ENCODE measurements at regions not wholly inside any gene's neighbourhood (a gene's known extent, or its start where the extent isn't known, plus 50 kb on each side); places are given as distances from the start of the nearest gene placed in this dataset.
"Not testable (repeated sequence)": the region's sequence is repeated elsewhere in the genome, so short reads cannot be mapped to it uniquely, and the experiment has no call there.

GRCh38 chr3:16759227-16759903 lies 125.4 kb upstream of the PLCL2 start:
- intact Hi-C loops (cut with DNase I), result no loop called here
- DNase-seq, result no peak
- ATAC-seq (ENCODE audit: poor library complexity), result no peak

GRCh38 chr3:16761571-16761970 lies 123.2 kb upstream of the PLCL2 start:
- ATAC-seq (ENCODE audit: poor library complexity), result no peak
- intact Hi-C loops (cut with DNase I), result no loop called here
- DNase-seq, result no peak

GRCh38 chr3:16765661-16766060 lies 119.1 kb upstream of the PLCL2 start:
- DNase-seq, result no peak
- ATAC-seq (ENCODE audit: poor library complexity), result no peak
- intact Hi-C loops (cut with DNase I), result no loop called here

- intact Hi-C loops (cut with DNase I), result no loop called here
- ATAC-seq (ENCODE audit: poor library complexity) (peak; percentile 47), DNase-seq (no peak)
Observed at GRCh38 chr3:16767006-16767405, 117.7 kb upstream of the PLCL2 start.

GRCh38 chr3:16768014-16768413 lies 116.7 kb upstream of the PLCL2 start:
- DNase-seq, result no peak
- intact Hi-C loops (cut with DNase I), result no loop called here
- ATAC-seq (ENCODE audit: poor library complexity), result peak; percentile 18

GRCh38 chr3:16768956-16769355 lies 115.8 kb upstream of the PLCL2 start:
- intact Hi-C loops (cut with DNase I), result no loop called here
- ATAC-seq (ENCODE audit: poor library complexity) (peak; percentile 14), DNase-seq (no peak)

- no peak for DNase-seq
- intact Hi-C loops (cut with DNase I), result no loop called here
- ATAC-seq (ENCODE audit: poor library complexity), result no peak
Observed at GRCh38 chr3:16769525-16769924, 115.2 kb upstream of the PLCL2 start.

GRCh38 chr3:16770021-16770420 lies 114.7 kb upstream of the PLCL2 start:
- peak; percentile 85 for ATAC-seq (ENCODE audit: poor library complexity)
- no peak for DNase-seq
- intact Hi-C loops (cut with DNase I), result no loop called here

- DNase-seq, result no peak
- peak; percentile 17 for ATAC-seq (ENCODE audit: poor library complexity)
- intact Hi-C loops (cut with DNase I), result no loop called here
Observed at GRCh38 chr3:16770792-16771191, 114.0 kb upstream of the PLCL2 start.

GRCh38 chr3:16773594-16773993 lies 111.2 kb upstream of the PLCL2 start:
- DNase-seq; ATAC-seq (ENCODE audit: poor library complexity); intact Hi-C loops (cut with DNase I): not testable (repeated sequence)

- ATAC-seq (ENCODE audit: poor library complexity); intact Hi-C loops (cut with DNase I); DNase-seq: not testable (repeated sequence)
Observed at GRCh38 chr3:16774536-16774935, 110.2 kb upstream of the PLCL2 start.

- intact Hi-C loops (cut with DNase I), result no loop called here
- no peak for ATAC-seq (ENCODE audit: poor library complexity)
- no peak for DNase-seq
Observed at GRCh38 chr3:16784973-16785372, 99.8 kb upstream of the PLCL2 start.

- intact Hi-C loops (cut with DNase I), result no loop called here
- no peak for ATAC-seq (ENCODE audit: poor library complexity)
- no peak for DNase-seq
Observed at GRCh38 chr3:16785465-16785864, 99.3 kb upstream of the PLCL2 start.

GRCh38 chr3:16788440-16789056 lies 96.2 kb upstream of the PLCL2 start:
- ATAC-seq (ENCODE audit: poor library complexity) (peak; percentile 22), DNase-seq (no peak)
- intact Hi-C loops (cut with DNase I), result no loop called here

GRCh38 chr3:16789344-16790120 lies 95.2 kb upstream of the PLCL2 start:
- intact Hi-C loops (cut with DNase I), result no loop called here
- ATAC-seq (ENCODE audit: poor library complexity) (peak; percentile 55), DNase-seq (no peak)

- intact Hi-C loops (cut with DNase I), result no loop called here
- peak; percentile 22 for ATAC-seq (ENCODE audit: poor library complexity)
Observed at GRCh38 chr3:16790432-16791400, 94.0 kb upstream of the PLCL2 start.

GRCh38 chr3:16793321-16793720 lies 91.4 kb upstream of the PLCL2 start:
- DNase-seq, result no peak
- ATAC-seq (ENCODE audit: poor library complexity), result no peak
- intact Hi-C loops (cut with DNase I), result no loop called here

More at GRCh38 chr3:16790432-16791400, 94.0 kb upstream of the PLCL2 start:
- no peak for DNase-seq

- ATAC-seq (ENCODE audit: poor library complexity) (no peak), DNase-seq (no peak)
- intact Hi-C loops (cut with DNase I), result no loop called here
Observed at GRCh38 chr3:16794257-16794656, 90.5 kb upstream of the PLCL2 start.

GRCh38 chr3:16795581-16795980 lies 89.2 kb upstream of the PLCL2 start:
- intact Hi-C loops (cut with DNase I), result no loop called here
- no peak for ATAC-seq (ENCODE audit: poor library complexity)
- no peak for DNase-seq
